Erythroblast (primary cell): ENCODE measurements at regions not wholly inside any gene's neighbourhood (a gene's known extent, or its start where the extent isn't known, plus 50 kb on each side); places are given as distances from the start of the nearest gene placed in this dataset.
"Not testable (repeated sequence)": the region's sequence is repeated elsewhere in the genome, so short reads cannot be mapped to it uniquely, and the experiment has no call there.

Experiments used
- DNase-seq, 2 experiments: peaks; one replicate each; lab custom pipeline; 2025; lab: John Stamatoyannopoulos, UW
- GATA1 ChIP-seq: IDR thresholded peaks from 2 replicates; pipeline ENCODE4 v1.6.1; 2011; ENCODE audit warnings: low read depth, mild to moderate bottlenecking, control low read depth, low read length, moderate library complexity
- POLR2A ChIP-seq: IDR thresholded peaks from 2 replicates; pipeline ENCODE4 v1.6.1; 2011; ENCODE audit warnings: mild to moderate bottlenecking, low read length

DNA sequence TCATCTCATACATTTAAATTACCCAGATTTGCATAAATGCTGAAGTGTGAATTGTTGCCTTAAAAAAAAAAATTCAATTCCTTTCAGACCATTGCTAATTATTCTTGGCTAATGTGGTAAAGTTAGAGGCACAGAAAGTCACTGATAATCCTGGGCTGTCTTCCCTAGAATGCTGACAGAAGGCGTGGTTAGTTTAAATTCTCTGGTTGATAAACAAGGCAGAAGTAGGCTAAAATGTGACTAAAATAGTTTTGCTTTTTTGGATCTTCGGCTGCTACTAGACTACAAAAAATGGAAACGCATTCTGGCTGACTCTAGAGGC, 193.7 kb downstream of the OTOL1 start:
- no peak for DNase-seq
- no peak for TF ChIP-seq POLR2A
- TF ChIP-seq GATA1 = no peak

DNA sequence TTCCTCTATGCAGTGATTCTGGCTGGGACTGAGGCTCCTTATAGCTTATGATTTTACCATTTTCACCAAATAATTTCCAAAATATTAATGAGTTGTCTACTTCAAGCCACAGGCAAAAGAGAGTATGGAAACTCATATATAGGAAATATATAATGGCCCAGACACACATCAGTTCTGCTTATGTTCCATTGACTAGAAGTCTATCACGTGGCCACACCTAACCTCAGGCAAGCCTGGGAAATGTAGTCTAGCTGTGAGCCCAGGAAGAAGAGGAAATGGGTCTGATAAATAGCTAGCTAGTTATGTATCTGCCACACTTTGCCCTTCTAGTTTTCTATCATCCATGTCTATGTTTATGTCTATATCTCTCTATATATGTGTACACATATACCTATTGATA, 195.1 kb downstream of the OTOL1 start:
- TF ChIP-seq POLR2A (no peak), GATA1 (no peak)
- DNase-seq = no peak

DNA sequence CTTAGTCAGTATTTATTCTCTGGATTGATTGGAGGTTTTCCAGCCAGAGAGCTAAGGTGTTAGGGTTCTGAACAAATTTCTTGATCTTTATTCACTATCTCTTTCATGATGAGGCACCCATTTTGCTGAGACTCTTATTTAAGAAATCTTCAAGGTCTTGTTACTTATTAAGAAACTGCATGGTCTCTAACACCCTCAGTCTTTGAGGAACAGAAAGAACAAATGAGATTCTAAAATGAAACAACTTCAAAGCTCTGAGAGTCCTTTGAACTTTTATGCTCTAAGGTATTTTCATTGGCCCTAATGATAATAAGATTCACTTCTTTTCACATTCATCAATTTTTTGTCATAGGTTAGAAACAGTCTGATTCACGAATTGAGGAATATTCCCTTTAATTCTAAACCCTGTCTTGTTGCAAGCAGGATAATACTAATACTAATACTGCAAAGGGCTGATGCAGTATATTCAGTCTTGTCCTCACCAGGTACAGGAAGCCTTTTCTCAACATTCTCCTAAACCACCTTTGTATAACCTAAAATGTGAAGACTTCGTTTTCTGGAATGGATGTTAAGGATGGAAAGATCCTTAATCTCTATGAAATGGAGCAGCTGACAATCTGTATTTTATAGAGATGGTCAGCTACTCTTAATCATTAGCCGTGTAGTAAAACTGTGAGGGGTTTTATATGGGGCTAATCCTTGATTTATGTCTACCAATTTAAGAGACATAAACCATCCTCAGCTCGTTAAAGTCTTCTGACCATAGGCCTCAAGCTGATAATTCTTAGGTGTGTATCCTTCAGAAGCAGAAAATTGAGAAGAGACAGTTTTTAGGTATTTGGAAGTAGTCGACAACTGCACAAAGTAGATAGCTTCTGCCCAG, 198.3 kb downstream of the OTOL1 start:
- DNase-seq = no peak
- no peak for TF ChIP-seq POLR2A
- TF ChIP-seq GATA1 = no peak

DNA sequence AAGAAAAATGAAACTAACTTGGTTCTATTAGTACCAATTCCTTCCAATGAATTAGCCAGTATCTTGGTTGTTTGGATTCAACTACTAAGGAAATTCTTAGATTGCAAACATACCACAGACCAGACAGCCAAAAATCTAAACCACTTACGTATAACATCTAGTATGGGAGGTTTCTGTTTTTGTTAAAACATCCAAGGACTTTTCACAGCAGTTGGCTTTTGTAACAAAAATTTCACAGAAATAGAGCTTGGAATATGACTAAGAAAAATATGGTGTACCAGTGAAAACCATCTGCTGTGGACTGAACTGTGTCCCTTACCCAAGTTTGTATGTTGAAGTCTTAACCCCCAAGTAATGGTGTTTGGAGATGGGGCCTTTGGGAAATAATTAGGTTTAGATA, 199.2 kb downstream of the OTOL1 start:
- TF ChIP-seq GATA1 (no peak), POLR2A (no peak)
- no peak for DNase-seq

DNA sequence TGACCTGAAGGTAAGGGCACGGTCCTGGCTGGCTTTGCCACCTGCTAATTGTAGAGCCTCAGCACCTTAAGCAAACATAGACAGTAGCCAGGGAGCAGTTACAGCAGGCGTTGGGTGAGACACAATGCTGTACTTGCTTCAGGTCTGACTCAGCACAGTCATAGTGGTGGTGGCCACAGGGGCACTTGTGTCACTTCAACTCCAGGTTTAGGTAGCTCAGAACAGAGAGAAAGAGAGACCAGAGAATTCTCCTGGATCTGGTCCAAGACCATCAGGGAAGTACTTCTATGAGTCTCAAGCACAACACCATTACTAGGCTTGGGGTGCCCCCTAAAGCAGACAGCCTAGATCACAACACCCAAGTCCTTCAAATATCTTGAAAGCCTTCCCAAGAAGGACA, 204.4 kb downstream of the OTOL1 start:
- no peak for DNase-seq
- no peak for TF ChIP-seq POLR2A

DNA sequence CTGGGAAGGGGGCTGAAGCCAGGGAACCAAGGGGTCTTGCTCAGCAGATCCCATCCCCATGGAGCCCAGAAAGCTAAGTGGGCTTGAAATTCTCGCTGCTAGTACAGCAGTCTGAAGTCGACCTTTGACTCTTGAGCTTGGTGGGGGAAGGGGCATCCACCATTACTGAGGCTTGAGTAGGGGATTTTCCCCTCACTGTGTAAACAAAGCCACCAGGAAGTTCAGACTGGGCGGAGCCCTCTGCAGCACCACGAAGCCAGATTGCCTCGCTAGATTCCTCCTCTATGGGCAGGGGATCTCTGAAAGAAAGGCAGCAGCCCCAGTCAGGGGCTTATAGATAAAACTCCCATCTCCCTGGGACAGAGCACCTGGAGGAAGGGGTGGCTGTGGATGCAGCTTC, 210.6 kb downstream of the OTOL1 start:
- DNase-seq = not testable (repeated sequence)

DNA sequence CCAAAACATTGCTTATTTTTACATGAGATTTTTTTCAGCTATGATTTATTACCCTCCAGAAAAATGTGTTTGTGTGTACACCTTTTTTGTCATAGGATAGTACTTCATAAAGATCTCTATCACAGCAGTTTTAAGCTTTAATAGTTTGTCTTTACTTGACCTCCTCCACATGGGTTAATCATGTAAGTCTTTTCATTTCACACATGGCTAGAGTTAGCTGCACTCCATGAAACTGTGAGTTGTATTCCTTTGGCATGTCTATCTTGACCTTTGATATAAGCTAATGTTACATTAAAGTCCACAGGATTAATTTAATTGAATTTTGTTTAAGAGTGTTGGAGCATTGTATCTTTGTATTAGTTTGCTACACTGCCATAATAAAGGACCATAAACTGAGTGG, 217.1 kb downstream of the OTOL1 start:
- no peak for DNase-seq
- TF ChIP-seq POLR2A = no peak
- no peak for TF ChIP-seq GATA1

DNA sequence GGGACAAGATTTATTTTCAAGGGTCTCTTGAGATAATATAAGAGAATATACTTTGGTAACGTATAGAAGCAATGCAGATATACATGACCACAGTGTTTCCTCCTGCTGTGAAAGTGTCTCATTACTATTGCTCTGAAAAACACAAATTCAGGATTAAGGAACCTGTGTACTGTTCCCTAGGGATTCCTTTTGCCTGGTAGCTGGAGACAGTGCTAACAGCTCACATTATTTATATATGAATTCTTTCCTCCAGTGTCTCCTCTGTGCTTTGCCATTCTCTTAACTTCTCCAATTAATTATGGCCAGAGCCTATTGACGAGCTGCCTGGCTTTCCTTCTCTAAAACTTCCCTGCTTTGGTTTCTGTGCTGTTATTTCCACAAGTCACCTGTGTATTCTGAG, 235.4 kb downstream of the OTOL1 start:
- TF ChIP-seq POLR2A (no peak), GATA1 (no peak)
- DNase-seq = no peak

DNA sequence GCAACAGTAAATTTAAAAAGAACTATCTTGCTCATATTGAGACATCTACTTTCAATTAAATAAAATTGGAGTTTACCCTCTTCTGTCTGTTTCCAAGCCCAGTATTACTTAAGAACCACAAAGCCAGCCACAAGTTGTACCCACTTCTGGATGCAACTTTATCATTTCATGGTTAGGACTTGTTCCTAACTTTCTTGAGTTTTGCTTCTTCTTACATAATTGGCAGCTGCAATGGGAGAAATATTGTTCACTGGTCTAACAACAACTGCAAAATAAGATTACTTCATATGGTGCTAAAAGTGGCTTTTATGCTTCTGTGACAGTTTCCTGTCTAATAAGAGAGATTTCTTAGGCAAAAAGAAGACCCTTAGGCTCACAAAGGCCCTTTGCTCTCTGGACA, 240.6 kb downstream of the OTOL1 start:
- TF ChIP-seq GATA1 (no peak), POLR2A (no peak)
- DNase-seq = no peak

DNA sequence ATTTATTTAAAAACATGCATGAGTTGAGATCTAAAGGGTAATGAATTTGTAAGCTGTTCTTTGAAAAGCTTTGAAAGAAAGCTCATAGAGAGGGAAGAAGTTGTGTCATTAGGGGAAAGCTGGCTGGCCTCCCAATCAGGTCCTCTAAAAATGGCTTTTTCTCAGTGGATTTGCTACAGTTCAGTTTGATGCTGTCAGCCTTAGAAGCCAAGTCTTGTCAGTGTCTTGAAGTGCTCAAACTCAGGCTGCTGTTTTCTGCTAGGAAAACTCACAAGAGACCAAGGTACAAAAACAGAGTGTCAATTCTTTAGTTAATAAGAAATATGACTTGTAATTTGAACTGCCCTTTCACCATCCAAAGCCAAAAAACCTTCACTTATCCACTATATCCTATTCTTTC, 243.8 kb downstream of the OTOL1 start:
- TF ChIP-seq POLR2A (no peak), GATA1 (no peak)
- no peak for DNase-seq

DNA sequence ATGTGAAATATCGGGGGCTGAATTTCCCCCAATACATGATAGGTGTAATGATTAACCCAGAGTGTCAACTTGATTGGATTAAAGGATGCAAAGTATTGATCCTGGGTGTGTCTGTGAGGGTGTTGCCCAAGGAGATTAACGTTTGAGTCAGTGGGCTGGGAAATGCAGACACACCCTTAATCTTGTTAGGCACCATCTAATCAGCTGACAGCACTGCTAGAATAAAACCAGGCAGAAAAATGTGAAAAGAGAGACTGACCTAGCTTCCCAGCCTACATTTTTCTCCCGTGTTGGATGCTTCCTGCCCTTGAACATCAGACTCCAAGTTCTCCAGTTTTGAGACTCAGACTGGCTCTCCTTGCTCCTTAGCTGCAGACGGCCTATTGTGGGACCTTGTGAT, 247.8 kb downstream of the OTOL1 start:
- DNase-seq = no peak
- no peak for TF ChIP-seq POLR2A
- TF ChIP-seq GATA1 = no peak

DNA sequence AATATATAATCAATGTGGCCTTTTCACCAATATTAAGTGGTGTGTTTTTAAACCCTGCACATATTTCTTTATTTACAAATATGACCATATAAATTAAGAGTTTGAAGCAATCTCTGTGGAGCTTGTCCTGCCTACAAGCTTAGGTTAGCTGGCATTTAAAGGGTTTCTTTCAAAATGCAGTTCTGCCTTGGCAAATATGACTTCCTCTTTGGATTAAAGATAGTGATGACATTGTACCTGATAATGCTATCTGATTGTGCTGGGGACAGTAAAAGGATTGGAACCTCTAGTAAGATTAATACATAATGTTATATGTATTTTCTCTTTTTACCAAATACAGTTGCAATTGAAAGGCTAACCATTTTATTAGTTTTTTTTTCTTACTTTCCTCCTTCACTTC, 249.1 kb downstream of the OTOL1 start:
- TF ChIP-seq POLR2A = no peak
- no peak for TF ChIP-seq GATA1
- DNase-seq = no peak

DNA sequence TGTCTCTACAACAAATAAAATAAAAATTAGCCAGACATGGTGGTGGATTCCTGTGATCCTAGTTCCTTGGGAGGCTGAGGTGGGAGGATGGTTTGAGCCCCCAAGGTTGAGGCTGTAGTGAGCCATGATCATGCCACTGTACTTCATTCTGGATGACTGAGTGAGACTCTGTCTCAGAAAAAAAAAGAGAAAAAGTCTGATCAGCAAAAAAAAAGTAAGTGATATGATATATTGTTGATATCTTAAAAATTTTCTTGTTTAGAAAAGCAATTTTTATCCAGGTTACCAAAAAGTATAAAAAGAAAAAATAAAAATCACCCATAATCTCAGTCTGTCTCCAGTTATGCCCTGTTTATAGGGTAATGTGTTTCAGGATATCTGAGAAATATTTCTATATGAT, 251.4 kb downstream of the OTOL1 start:
- TF ChIP-seq GATA1 = no peak
- TF ChIP-seq POLR2A = no peak
- DNase-seq = no peak

DNA sequence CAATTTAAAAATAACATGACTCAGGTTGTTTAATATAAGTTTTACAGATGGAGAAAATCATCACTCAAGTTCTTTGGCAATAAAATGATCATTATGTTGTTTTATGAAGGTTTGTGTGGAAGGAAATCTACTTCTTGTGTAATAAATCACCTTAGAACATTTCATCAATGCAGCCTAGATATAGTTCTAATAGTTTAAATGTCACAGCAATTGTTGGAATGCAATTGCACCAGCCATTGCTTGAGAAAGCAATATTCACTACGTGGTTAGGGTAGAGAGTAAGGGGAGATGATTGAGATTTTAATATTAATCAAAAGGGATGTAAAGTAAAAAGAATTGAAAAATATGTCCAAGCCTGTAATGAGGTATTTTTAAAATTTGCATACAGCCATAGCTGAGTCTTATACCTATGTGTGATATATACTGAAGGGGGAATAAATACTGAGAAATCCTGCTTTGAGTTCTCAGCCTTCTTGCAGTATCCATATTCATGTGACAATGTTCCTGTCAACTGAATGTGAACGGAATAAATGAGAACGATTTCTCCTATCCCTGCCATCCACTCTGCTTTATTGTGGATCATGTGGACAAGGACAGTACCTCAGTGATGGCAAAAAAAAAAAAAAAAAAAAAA, 257.9 kb downstream of the OTOL1 start:
- no peak for TF ChIP-seq POLR2A
- no peak for TF ChIP-seq GATA1
- DNase-seq = no peak

DNA sequence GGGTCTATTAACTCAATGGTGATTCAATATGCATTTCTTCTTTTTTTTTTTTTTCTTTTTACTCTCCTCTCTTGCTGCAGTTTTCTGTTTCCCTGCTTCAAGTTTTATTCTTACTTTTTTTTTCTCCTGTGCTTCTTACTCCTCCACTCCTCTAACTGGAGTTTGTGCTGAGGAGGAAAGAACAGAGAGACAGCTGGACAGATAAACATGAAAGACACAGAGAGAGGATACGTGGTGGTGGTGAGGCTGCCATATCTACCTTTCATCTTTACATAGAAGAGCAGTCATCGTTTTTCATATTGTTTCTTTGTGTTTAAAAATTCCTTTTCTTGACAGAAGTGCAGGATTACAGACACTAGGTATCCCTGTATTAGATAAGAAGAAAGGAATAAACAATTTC, 262.8 kb downstream of the OTOL1 start:
- TF ChIP-seq POLR2A (no peak), GATA1 (no peak)

DNA sequence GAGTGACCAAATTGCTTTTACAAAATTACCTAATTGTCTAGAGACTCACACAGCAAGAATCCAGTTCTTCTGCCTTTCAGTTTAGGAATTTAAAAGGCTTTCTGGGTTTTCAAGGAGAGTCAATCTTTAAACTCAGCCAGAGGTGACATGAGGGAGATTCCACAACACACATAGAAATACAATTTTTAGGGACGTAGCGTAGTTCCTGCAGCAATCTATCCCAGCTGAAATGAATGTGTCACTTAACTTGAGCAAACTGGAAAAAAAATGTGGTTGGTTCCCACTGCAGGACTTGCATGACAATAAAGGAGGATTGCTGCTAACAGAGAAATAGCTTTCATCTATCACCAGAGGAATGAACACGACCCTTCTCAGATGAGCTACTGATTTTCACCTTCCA, 269.7 kb downstream of the OTOL1 start:
- DNase-seq = no peak
- TF ChIP-seq POLR2A = no peak
- TF ChIP-seq GATA1 = no peak

More for the DNA sequence above, 262.8 kb downstream of the OTOL1 start:
- DNase-seq = no peak
